Prostate gland (tissue), 2 donors: ENCODE measurements at regions not wholly inside any gene's neighbourhood (a gene's known extent, or its start where the extent isn't known, plus 50 kb on each side); places are given as distances from the start of the nearest gene placed in this dataset.

Experiments used
- POLR2AphosphoS5 ChIP-seq: sonication (generic); formaldehyde crosslinking; IDR thresholded peaks from one replicate; pipeline ENCODE4 v1.6.1; 2017; ENCODE audit warnings: antibody characterized with exemption
- TF ChIP-seq, protein P1 (sequence below), 4 experiments: fragments of 200-600 bp in 2 of 4; fragments of 450-650 bp in 2 of 4; sonication (generic) in 2 of 4; IDR thresholded peaks; 1 replicate in 3 of 4; 2 replicates in 1 of 4; pipeline ENCODE4 v1.5.1; 2016 to 2019; ENCODE audit warnings: antibody characterized with exemption in 4 of 4, mild to moderate bottlenecking in 2 of 4, moderate library complexity in 2 of 4

GRCh38 chr3:3516996-3517395 is 282.2 kb upstream of the LRRN1 start:
- TF ChIP-seq, protein P1, sequence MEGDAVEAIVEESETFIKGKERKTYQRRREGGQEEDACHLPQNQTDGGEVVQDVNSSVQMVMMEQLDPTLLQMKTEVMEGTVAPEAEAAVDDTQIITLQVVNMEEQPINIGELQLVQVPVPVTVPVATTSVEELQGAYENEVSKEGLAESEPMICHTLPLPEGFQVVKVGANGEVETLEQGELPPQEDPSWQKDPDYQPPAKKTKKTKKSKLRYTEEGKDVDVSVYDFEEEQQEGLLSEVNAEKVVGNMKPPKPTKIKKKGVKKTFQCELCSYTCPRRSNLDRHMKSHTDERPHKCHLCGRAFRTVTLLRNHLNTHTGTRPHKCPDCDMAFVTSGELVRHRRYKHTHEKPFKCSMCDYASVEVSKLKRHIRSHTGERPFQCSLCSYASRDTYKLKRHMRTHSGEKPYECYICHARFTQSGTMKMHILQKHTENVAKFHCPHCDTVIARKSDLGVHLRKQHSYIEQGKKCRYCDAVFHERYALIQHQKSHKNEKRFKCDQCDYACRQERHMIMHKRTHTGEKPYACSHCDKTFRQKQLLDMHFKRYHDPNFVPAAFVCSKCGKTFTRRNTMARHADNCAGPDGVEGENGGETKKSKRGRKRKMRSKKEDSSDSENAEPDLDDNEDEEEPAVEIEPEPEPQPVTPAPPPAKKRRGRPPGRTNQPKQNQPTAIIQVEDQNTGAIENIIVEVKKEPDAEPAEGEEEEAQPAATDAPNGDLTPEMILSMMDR (IDR thresholded peaks at IDR 0.05) = no peak
- TF ChIP-seq POLR2AphosphoS5 = no peak
